GM12864 (cell line): ENCODE measurements at regions not wholly inside any gene's neighbourhood (a gene's known extent, or its start where the extent isn't known, plus 50 kb on each side); places are given as distances from the start of the nearest gene placed in this dataset.

Experiments used
- DNase-seq: peaks from one replicate; pipeline ENCODE4 v3.0.0-alpha.2; 2011; ENCODE audit warnings: low read depth
- H3K4me3 ChIP-seq: 2 replicates; pipeline ENCODE4 v1.5.1; 2011; ENCODE audit warnings: mild to moderate bottlenecking, low read depth, low read length, control low read depth
- CTCF ChIP-seq: IDR thresholded peaks from 2 replicates; pipeline ENCODE4 v1.5.1; 2011; ENCODE audit warnings: low read depth, mild to moderate bottlenecking, moderate library complexity, low read length, control low read depth, inconsistent platforms; ENCODE audit errors: missing control alignments

GRCh38 chr3:71936681-71937080, 151.7 kb upstream of the PROK2 start:
- TF ChIP-seq CTCF: no peak
- no peak overlapping the region for H3K4me3 ChIP-seq
- DNase-seq: no peak

DNA sequence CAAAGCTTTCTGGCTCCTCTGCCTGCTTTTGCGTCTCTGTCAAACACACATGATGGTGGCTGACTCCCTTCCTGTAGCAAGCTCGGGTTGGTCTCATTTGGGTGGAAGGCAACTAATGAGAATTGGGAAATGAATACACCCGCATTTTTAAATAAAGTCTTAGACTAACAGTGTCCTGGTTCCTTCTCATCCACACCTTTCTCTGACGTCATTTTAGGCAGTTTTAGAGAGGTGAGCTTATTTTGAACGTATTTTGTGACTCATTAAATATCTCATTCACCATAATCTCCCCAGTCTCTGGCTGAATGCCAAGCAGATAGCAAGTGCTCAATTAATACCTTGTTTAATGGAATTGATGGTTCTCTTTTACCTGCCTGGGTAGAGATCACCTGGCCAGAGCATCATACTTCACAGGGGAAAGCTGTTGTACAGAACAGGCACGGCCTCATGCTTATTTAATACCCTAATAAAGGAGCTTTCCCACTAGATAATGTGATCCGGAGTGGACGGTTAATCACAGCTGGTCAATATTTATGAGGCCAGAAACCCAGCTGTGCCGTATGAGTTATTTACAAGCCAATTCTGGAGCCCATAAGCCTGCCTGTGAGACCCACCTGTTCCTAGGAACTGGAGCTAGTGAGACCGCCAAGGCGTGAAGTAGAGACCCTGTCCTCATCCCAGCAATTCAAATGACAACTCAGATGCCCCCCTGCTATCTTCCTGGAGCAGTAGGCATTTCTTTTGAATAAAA, 149.7 kb upstream of the PROK2 start:
- no peak overlapping the region for H3K4me3 ChIP-seq
- no peak for DNase-seq
- no peak for TF ChIP-seq CTCF

- no peak for DNase-seq
- no peak overlapping the region for H3K4me3 ChIP-seq
- TF ChIP-seq CTCF: no peak
These were observed 147.0 kb upstream of the PROK2 start for GRCh38 chr3:71931922-71932321.

- TF ChIP-seq CTCF: peak; percentile 61
- no peak for DNase-seq
- H3K4me3 ChIP-seq: no peak overlapping the region
These were observed 145.4 kb upstream of the PROK2 start for GRCh38 chr3:71930056-71930991.

GRCh38 chr3:71928212-71928611, 143.3 kb upstream of the PROK2 start:
- no peak overlapping the region for H3K4me3 ChIP-seq
- TF ChIP-seq CTCF: no peak
- no peak for DNase-seq

- TF ChIP-seq CTCF: no peak
- H3K4me3 ChIP-seq: no peak overlapping the region
- no peak for DNase-seq
These were observed 142.6 kb upstream of the PROK2 start for GRCh38 chr3:71927505-71928066.
